HG03097 (cell line): ENCODE measurements at regions not wholly inside any gene's neighbourhood (a gene's known extent, or its start where the extent isn't known, plus 50 kb on each side); places are given as distances from the start of the nearest gene placed in this dataset.
"Not testable (repeated sequence)": the region's sequence is repeated elsewhere in the genome, so short reads cannot be mapped to it uniquely, and the experiment has no call there.

Experiments used
- ATAC-seq: cut with Tn5 transposase; IDR thresholded peaks from one replicate; pipeline ENCODE4 v1.9.1; 2021; ENCODE audit not compliant: unreplicated experiment, low FRiP score

DNA sequence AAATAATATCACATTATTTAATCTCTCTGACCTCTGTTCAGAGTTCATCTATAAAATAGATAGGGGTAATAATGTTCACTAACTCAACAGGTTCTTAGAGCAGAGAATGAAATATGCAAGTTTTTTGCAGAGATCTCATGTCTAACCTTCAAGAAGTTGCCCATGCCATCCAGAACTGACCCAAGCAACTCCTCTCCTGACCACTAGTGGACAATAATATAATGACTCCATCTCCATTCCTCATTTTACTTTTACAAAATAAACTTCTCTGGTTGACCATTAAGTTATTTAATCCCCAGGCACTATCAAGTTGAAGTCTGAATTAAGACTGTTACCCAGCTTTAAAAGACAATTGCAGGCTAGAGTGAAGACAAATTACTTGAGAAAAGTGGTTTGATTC lies 382.6 kb downstream of the KCNA4 start:
- no peak for ATAC-seq

DNA sequence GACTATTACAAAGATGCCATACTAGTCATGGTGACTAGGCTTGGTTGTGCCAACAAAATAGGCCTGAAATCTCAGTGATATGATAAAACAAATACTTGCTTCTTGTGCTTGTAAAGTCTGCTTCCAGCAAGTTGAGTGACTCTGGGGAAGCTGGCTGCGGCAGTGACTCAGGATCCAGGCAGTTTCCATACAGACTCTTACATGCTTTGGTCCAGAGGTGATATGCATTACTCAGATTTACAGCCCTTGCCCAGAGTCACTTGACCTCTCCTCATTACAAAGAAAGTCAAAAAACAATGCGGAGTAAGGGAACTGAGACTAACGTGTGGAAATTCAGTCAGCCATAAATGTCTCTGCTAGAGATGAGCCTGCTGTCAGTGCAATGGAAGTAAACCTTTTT lies 387.5 kb downstream of the KCNA4 start:
- no peak for ATAC-seq

DNA sequence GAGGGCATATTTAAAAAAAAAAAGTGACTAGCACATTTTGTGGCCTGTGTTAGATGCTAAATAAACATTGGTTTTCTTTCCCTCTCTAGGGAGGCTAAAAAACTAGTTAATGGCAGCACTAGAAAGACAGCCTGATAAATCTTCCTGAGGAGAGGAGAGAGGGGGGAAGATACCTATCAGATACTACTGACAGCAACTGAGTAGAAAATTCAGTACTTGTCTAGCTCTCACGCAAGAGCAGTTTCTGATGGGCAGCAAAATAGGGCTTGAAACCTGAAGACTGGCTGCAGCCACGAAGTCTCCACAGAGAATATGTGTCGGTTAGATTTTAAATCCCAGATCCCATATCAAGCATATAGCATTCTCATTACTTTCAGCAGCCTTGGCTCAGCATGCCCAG lies 388.2 kb downstream of the KCNA4 start:
- no peak for ATAC-seq

DNA sequence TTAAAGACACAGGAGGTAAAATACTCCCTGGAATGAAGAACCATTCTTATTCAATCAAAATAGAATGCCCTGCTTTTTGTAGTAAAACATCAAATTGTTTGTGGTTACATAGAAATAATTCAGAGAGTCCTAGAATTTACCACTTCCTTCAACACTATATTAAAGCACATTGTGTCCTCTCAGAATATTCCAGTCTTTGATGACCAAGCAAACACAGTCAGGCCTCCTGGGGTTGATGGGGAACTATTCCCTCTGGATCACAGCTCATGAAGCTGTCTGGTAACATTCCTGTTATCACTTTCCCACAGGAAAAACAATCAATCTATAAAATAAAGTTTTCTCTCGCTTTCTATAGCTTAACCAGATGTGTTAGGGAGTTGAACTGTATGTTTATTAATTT lies 389.3 kb downstream of the KCNA4 start:
- ATAC-seq, result no peak

DNA sequence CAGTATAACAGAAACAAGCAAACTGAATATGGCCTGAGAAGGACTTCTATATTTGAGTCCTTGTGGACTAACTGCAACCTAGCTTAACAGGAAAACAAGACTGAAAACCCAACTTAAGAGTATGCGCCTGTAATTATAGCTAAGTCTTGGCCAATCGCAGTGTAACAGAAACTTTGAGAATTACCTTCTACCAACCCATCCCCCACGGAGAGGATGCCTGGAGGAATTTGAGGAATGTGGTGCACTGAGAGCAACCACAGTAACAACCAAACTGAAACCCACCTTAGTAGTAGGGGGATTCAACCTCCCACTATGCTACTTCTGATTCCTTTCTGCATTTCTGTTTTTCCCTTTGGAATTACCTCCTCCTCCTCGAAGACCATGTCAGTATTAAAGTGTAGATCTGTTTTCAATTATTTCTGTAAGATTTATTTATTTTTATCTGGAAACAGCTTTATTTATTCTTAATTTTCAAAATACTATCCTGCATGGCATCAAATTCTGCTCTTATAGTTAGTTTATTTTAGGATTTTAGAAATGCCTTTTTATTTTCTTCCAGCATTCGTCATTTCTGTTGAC lies 393.6 kb downstream of the KCNA4 start:
- ATAC-seq, result no peak

DNA sequence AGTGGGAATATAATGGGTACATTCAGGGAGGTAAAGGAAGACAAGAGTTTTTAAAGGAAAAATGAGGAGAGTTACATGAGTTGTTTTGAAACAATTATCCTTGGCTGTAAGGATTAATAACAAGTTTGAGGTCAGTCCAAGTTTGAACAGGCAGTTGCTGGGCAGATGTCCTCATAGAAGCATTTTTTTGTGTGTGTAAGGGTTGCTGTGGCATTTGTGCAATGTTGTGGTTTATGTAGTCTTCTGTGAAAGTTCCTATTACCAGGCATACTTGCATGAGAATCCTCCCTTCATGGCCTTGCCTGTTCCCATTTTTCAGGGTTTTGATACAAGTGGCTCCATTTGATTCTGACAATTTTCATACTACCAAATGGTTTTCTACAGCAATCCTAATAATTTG lies 400.2 kb downstream of the KCNA4 start:
- no peak for ATAC-seq

DNA sequence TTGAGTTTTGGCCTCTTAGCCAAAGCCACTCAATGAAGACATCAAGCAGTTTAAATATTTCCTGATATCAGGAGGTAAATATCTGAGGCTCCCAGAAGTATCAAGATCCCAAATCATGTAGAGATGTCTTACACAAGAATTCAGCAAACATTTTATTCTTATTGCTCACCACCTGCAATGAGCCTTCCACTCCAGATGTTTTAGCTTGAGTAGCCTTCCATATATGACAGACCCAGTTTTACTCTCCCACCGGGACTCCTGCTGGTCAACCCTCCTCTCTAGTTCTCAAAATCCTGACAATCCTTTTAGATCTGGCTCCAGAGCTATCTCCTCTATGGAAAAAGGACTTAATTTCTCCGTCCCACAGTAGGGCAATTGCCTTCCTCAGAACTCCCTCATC lies 404.4 kb downstream of the KCNA4 start:
- ATAC-seq, result no peak

DNA sequence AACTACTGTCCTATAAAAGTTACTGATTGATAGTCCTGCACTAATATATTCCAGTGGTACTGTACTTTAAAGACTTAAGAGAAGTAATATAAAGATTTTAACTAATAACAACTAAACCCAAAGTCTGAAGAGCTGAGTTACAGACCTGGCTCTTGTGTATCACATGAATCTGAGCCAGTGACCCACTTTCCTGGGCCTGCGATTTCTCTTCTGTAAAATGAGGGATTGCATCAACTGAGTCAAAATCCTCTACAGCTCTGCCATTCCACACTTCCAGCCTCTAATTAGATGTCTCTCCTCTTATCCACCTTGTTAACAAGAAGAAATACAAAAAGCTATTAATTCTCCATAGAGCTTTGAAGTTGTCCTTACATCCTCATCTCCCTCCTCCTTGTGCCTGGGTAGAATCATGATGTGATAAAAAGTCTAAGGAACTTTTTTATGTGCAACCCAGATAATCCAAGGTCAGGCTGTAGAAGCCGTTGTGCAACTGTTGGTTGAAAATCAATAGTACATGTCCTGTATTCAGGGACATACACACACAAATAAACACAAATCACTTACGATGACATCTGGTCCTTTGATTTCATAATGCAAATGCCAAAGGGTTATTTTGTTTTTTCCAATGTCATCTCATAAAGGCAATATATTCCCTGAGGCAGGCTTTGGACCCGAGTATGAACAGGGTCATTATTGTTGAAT lies 410.3 kb downstream of the KCNA4 start:
- ATAC-seq, result no peak

DNA sequence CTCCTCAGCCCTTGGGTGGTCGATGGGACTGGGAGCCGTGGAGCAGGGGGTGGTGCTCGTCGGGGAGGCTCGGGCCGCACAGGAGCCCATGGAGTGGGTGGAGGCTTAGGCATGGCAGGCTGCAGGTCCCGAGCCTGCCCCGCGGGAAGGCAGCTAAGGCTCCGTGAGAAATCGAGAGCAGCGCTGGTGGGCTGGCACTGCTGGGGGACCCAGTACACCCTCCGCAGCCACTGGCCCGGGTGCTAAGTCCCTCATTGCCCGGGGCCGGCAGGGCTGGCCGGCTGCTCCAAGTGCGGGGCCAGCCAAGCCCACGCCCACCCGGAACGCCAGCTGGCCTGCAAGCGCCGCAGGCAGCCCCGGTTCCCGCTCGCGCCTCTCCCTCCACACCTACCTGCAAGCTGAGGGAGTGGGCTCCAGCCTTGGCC lies 416.7 kb downstream of the KCNA4 start:
- ATAC-seq, result not testable (repeated sequence)

DNA sequence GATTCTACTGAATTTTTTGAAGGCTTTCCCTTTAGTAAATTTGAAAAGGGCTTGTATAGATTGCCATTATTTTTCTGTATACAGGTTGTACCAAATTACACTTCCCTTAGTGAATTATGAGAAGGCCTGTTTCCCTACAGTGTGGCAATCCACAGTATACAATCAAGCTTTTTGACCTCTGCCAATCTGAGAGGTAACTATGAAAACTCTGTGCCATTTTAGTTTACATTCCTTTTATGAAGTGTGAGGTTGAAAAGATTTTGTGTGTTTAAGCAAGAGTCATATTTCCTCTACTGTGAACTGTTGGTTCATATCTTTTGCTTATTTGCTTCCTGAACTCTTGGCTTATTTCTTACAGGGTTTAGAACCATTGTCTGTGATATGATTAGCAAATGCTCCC lies 432.5 kb downstream of the KCNA4 start:
- ATAC-seq, result no peak

DNA sequence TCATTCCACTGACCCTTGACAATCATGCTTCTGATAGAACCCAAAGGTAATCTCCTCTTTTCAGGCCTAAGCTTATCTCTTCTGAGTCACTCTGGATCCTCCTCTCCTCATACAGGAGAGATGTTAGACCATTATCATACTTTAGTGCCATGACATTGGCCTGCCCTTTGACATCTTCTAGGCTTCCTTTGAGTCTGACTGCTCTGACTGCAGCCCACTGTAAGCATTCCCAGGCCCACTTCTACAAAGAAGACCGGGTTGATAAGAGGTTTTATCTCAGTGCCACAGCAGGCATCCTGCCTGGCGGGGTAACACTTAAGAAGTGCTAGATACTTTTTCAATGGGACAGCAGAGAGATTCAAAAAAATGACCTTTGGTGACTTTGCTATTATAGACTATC lies 438.0 kb downstream of the KCNA4 start:
- ATAC-seq, result no peak

DNA sequence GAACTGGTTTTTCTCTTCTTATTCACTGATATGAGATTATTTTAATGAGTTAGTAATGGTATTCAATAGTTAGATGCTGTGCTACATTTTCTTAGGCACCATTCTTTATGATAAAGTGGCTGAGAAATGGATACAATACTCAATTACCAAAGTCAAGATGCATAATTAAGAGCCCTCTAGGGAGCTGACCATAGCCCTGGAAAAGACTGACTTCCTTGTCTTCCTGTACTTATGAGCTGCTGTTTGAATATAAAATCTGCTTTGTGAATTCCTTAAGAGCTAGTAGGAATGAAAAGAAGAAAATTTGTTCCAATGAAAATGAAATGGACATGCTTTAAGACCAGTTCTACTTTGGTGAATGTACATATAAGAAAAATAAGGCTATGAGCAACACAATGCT lies 452.3 kb downstream of the KCNA4 start:
- no peak for ATAC-seq

DNA sequence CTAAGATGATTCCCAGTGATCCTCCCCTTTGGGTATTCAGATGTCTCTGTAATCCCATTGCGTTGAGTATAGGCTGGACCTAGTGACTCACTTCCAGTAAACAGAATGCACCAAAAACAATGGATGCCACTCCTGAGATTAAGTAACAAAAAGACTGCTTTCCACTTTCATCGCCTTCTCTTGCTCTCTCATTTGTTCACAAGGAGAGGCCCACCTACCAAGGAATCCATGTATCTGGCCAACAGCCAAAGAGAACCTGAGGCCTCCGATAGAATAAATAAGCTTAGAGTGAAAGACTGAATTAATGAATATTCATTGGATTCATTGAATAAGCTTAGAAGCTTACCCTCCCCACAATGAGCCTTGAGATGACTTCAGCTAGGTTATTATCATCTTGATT lies 454.6 kb downstream of the KCNA4 start:
- no peak for ATAC-seq

DNA sequence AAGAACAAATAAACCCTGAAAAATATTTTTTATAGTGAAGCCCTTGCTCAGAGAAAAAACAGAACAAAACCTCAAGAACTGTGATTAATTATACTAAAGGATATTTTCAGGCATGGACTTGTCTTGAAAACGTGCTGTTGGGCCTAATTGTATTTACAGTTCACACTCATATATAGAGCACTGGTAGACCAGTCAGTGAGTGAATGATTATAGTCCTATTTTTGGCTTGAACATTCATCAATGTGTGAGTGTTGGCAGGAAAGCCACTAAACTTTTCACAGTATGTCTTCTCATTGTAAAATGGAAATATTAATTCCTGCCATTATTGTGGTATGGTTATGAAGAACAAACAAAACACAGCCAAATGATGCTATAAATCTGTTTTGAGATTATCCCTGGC lies 462.8 kb downstream of the KCNA4 start:
- no peak for ATAC-seq

DNA sequence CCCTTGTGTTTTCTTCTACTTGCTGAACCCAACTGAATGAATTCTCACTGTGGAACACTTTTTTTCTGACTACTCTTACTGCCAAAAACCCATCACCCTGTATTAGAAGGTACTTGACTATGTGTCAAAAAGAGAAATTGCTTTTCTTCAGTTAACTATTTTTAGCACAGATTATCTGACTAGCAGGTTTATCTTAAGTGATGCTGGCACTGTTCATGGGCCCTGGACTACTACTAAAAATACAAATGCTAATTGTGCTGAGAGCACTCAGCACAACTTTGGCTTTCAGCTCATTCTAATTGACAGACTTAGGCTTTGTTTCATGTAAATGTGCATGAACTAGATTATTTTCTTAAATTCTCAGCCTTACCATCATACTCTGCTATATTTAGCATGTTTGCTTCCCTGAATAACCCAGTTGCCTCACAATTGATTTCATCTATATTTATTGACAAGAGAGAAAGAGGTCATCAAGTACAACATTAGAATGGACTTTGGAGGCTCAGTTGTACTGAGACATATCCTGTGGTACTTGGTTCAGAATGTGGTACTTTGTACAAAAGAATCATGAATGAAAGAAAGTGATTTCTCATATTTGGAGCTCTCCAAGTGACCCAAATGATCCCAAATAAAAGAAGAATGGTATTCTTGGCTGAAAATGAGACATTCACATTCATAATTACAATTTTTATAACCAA lies 478.3 kb downstream of the KCNA4 start:
- no peak for ATAC-seq

DNA sequence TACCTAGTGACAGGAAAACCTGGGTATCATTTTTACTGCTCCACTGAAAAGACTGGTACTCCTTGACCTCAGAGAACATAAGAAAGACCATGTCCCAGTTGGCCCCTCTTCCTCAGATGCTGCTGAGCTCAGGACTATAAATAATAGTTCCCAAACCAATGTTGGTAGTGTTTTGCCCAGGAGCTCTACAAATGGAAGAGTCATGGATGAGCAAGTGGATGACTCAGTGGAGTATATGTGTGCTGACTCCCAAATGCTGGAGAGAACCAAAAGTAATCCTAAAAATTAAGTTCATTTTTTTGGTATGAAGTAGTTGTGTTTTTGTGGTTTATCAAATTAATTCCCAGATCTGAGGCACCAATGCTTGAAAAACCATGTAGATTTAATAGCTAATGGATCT lies 482.0 kb downstream of the KCNA4 start:
- no peak for ATAC-seq

DNA sequence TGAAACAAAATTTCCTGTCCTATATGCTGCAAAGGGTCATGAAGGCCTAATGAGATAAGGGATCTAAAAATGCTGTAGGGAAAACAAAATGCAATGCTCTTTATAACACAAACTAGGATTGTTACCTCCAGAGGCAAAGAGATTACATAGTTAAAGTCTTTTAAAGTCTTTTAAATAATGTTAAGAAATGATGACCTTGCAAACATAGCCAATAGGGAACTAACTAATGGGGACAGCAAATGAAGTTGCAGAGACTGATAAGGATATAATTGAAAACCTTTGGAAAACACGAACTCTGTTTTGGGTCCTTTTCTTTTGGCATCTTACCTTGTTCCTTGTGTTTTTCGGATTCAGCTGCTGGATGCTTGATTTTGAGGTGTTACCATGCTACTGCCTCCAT lies 485.9 kb downstream of the KCNA4 start:
- no peak for ATAC-seq

DNA sequence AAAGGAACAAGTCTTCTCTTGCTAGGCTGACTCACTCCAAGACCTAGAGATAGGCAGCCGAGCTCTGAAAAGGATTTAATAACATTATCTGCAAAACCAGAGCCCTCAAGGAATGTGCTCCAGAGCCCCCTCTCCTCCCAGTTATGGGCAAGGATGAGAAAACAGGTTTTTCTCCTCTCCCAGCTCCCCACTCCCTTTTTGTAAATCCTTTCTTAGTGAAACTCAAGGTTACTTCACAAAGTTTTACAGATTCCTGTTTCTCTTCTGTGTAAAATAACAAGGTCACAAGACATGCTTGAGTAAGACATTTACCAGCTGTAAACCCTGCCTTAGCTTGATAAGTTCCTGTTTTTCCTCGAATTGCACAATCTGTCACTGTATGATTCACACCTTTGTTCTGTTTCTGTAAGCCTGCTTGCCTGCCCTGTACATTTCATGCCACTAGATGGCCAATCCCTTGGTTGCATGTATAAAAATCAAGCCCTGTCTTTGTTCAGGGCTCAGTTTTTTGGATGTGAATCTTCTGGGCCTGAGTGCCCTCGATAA lies 489.4 kb downstream of the KCNA4 start:
- no peak for ATAC-seq

DNA sequence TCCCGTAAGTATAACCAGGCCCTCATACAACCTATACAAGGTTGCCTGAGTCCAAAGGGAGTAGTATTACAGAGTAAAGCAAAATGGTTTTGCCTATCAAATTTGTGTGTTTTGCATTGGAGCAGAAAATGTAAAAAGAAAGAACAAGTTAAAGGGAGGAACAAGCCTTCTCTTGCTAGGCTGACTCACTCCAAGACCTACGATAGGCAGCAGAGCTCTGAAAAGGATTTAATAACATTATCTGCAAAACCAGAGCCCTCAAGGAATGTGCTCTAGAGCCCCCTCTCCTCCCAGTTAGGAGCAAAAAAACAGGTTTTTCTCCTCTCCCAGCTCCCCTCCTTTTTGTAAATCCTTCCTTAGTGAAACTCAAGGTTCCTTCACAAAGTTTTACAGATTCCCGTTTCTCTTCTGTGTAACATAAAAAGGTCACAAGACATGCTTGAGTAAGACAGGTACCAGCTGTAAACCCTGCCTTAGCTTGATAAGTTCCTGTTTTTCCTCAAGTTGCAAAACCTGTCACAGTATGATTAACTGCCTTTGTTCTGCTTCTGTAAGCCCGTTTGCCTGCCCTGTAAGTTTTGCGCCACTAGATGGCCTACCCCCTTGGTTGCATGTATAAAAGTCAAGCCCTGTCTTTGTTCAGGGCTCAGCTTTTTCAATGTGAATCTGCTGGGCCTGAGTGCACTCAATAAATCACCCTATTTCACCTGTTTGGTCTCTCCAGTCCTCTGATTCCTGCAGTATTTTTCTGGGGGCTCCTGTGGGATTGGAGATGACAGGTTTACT lies 498.2 kb downstream of the KCNA4 start:
- ATAC-seq, result no peak

DNA sequence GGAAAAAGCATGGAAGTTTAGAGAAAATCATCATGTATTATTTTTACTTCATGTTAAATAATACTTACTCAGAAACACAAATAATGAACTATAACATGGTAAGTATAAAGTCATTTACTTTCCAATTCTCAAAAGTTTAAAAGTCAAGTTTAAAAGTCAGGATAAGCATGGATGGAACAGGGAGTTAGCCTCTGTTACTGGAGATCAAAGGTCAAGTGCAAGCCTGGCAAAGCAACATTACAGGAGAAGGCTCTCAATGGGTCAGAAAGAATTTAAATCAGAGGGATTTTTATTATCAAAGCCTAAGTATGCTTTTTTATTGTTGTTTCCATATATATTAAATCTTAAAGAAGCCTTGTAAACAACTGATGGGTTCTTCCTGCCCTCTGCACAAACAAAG lies 505.4 kb downstream of the KCNA4 start:
- no peak for ATAC-seq

DNA sequence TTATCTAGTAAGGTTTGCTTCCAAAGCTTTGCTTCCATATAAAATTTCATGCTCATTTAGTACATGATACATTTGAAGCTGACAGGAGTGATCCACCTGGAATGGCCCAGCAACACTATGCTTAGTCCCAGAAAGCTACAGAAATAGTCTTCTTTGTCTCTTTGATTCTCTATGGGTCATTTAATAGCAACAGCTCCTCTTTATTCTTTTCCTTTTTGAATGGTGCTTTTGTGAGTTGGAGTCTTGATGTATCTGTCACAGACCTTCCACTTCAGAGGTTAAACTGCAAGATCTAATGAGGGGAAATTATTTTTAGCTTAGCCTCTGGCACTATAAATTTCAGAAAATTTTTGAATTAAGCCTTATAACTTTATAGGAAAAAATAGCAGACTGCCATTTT lies 509.5 kb downstream of the KCNA4 start:
- no peak for ATAC-seq
